Lower leg skin (tissue), 3 donors: ENCODE measurements at regions not wholly inside any gene's neighbourhood (a gene's known extent, or its start where the extent isn't known, plus 50 kb on each side); places are given as distances from the start of the nearest gene placed in this dataset.

Source experiments
- POLR2A ChIP-seq, 2 donors: fragments of 450-650 bp; IDR thresholded peaks; one replicate each; pipeline ENCODE4 v1.6.1; 2016 to 2017; ENCODE audit warnings: antibody characterized with exemption in 2 of 2, mild to moderate bottlenecking in 1 of 2, moderate library complexity in 1 of 2
- TF ChIP-seq, protein P1 (sequence below), 3 donors: fragments of 450-650 bp; IDR thresholded peaks; one replicate each; pipeline ENCODE4 v1.5.1; 2016; ENCODE audit warnings: antibody characterized with exemption in 3 of 3, mild to moderate bottlenecking in 3 of 3, moderate library complexity in 2 of 3

DNA sequence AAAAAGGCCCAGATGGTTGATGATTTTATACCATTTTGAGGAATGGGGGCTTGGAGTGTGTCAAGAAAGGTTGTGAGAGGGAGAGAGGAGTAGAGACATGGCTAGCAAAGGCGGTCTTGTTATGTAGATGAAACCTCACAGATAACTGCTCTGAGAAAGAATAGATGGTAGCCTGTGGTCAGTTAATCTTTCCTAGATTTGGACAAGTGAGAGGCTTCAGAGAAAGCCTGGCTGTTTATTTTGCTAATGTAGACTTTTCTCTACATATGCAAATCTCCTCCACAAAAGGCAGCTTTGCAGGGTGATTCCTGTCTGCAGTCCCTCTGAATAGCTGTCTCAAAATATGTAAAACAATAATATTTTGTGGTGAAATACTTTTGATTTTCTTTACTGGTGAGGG lies 177.3 kb downstream of the OTOL1 start:
- TF ChIP-seq, protein P1, sequence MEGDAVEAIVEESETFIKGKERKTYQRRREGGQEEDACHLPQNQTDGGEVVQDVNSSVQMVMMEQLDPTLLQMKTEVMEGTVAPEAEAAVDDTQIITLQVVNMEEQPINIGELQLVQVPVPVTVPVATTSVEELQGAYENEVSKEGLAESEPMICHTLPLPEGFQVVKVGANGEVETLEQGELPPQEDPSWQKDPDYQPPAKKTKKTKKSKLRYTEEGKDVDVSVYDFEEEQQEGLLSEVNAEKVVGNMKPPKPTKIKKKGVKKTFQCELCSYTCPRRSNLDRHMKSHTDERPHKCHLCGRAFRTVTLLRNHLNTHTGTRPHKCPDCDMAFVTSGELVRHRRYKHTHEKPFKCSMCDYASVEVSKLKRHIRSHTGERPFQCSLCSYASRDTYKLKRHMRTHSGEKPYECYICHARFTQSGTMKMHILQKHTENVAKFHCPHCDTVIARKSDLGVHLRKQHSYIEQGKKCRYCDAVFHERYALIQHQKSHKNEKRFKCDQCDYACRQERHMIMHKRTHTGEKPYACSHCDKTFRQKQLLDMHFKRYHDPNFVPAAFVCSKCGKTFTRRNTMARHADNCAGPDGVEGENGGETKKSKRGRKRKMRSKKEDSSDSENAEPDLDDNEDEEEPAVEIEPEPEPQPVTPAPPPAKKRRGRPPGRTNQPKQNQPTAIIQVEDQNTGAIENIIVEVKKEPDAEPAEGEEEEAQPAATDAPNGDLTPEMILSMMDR (IDR thresholded peaks at IDR 0.05) = no peak
- TF ChIP-seq POLR2A (IDR thresholded peaks at IDR 0.05) = no peak
